ENCODE measurements at regions not wholly inside any gene's neighbourhood (a gene's known extent, or its start where the extent isn't known, plus 50 kb on each side); places are given as distances from the start of the nearest gene placed in this dataset.

DNA sequence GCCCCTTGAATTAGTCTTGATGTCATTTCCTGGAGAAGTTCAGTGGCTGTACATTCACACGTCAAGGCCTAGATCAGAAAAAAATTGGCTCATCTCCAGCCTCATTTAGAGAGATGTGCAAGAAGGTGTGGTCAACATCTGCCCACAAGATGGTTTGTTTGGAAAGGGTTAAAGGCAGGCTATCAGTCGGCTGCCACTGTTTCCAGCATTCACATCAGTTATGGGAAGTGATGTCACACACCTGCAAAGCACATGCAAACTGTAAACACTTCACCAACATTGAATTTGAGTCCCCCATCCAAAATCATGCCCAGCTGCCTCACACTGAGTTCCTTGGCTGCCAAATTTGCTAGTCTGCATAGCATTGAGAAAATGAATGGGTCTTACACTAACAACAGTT is 498.3 kb upstream of the INTU start:
- Histone ChIP-seq H3K4me3 (ENCODE audit: low read depth, low read length) (no peak overlapping the region), H3K4me1 (no peaks in the 10 kb centered on the region), H3K36me3 (no peaks in the 10 kb centered on the region), H3K27me3 (no peaks in the 10 kb centered on the region), H3K9me3 (no peaks in the 10 kb centered on the region)
- no peak for TF ChIP-seq CTCF (IDR thresholded peaks at IDR 0.05; ENCODE audit: low read depth, low read length)
- no peak for DNase-seq

GRCh38 chr4:127138586-127138985 is 494.2 kb upstream of the INTU start:
- Histone ChIP-seq H3K4me1 (no peaks in the 10 kb centered on the region), H3K36me3 (no peaks in the 10 kb centered on the region), H3K9me3 (no peaks in the 10 kb centered on the region), H3K27me3 (no peaks in the 10 kb centered on the region), H3K4me3 (ENCODE audit: low read depth, low read length) (no peak overlapping the region)
- DNase-seq = no peak
- no peak for TF ChIP-seq CTCF (IDR thresholded peaks at IDR 0.05; ENCODE audit: low read depth, low read length)

DNA sequence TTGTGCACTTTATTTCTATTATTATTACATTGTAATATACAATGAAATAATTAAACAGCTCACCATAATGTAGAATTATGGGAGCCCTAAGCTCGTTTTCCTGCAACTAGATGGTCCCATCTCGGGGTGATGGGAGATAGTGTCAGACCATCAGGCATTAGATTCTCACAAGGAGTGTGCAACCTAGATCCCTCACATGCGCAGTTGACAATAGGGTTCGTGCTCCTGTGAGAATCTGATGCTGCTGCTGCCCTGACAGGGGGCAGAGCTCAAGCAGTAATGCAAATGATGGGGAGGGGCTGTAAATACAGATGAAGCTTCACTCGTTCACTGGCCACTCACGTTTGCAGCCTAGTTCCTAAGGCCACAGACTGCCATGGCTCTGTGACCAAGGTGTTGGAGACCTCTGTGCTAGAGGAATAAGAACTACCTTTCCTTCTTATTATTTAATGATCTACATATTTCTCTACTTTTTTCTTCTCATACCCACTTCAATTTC is 492.9 kb upstream of the INTU start:
- no peak for TF ChIP-seq CTCF (IDR thresholded peaks at IDR 0.05; ENCODE audit: low read depth, low read length)
- Histone ChIP-seq H3K4me3 (ENCODE audit: low read depth, low read length) (no peak overlapping the region), H3K36me3 (no peaks in the 10 kb centered on the region), H3K4me1 (no peaks in the 10 kb centered on the region), H3K27me3 (no peaks in the 10 kb centered on the region), H3K9me3 (no peaks in the 10 kb centered on the region)
- DNase-seq = peak; percentile 6

DNA sequence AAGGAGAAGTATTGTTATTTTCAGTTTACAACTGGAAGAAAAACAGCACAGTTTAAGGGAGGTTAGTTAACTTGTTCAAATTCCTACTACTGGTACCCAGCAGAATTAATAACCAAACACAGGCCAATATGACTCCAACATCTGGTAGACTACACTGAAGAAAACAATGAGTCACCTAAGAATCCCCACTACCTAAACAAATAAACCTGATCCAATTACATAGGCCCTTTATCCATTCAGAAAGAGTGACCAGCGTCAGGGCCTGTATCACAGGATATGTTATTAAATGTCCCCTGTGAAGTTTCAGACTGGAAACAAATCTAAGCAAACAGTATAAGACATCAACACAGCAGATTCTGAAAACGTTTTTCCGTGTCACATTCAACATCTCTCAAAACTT is 492.5 kb upstream of the INTU start:
- H3K36me3 ChIP-seq = no peaks in the 10 kb centered on the region
- H3K4me1 ChIP-seq = no peaks in the 10 kb centered on the region
- TF ChIP-seq CTCF (IDR thresholded peaks at IDR 0.05; ENCODE audit: low read depth, low read length) = no peak
- no peak overlapping the region for H3K4me3 ChIP-seq (ENCODE audit: low read depth, low read length)
- DNase-seq = no peak
- no peaks in the 10 kb centered on the region for H3K27me3 ChIP-seq
- H3K9me3 ChIP-seq = no peaks in the 10 kb centered on the region

- H3K9me3 ChIP-seq = no peaks in the 10 kb centered on the region
- TF ChIP-seq CTCF (IDR thresholded peaks at IDR 0.05; ENCODE audit: low read depth, low read length) = no peak
- H3K4me3 ChIP-seq (ENCODE audit: low read depth, low read length) = no peak overlapping the region
- no peaks in the 10 kb centered on the region for H3K27me3 ChIP-seq
- H3K4me1 ChIP-seq = no peaks in the 10 kb centered on the region
- no peak for DNase-seq
- H3K36me3 ChIP-seq = no peaks in the 10 kb centered on the region
Observed at GRCh38 chr4:127141856-127142255, 490.9 kb upstream of the INTU start.

DNA sequence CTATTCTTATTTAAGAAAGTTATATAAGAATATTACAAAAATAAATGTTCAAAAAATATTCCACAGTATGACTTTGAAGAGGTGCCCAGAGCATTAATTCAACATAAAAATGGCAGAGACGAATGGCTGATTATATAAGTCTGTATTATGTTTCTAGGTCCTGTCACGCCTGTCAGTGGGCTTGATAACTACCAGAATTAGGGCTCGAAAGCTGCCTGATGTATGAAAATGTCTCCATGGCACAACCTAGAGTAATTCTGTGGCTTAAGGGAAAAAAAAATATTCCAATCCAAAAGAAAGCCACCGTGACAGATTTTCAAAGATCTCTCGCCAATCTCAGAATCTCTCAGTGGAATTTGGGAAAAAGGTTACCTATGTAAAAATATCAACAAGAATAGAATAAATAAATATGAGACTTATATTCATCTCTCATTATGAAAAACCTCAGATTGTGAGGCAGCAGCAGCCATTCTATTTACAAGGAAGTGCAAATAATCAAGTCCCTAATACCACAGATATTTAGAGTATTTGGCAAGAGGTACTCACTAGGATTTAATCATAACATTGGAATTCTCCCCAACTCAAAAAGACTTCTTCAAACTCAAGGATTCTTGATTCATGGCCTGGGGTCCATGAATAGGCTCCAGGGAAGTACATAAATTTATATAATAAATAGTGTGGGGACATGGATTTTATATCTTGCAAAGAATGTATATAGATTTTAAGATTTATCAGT is 489.1 kb upstream of the INTU start:
- Histone ChIP-seq H3K9me3 (no peaks in the 10 kb centered on the region), H3K4me1 (no peaks in the 10 kb centered on the region), H3K36me3 (no peaks in the 10 kb centered on the region), H3K4me3 (ENCODE audit: low read depth, low read length) (no peak overlapping the region), H3K27me3 (no peaks in the 10 kb centered on the region)
- DNase-seq = no peak
- no peak for TF ChIP-seq CTCF (IDR thresholded peaks at IDR 0.05; ENCODE audit: low read depth, low read length)

Data from BE2C (cell line).